Embryonic facial prominence (tissue), 1 donor: ENCODE measurements at regions not wholly inside any gene's neighbourhood (a gene's known extent, or its start where the extent isn't known, plus 50 kb on each side); places are given as distances from the start of the nearest gene placed in this dataset.

Experiments used
- DNase-seq: peaks from one replicate; pipeline ENCODE4 v3.0.0-alpha.2; 2016; ENCODE audit errors: extremely low spot score

DNA sequence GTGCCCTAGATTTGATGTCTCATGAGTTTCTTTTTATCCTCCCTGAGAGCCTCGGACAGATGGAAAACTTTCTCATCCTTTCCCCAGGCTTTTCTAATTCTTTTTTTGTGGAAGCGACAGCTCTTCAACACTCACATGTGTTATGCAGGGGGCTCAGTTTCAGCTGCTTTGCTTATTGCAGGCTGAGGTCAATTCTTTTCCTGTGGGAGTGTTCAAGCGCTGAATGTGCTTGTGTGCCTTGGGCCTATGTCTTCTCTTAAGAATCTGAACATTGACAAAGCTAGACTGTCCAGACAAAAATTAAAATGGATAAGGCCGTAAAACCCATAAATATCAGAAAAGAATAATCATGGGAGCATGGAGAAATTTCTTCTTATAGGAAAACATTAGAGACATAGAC, 125.2 kb upstream of the STEAP4 start:
- DNase-seq, result no peak

DNA sequence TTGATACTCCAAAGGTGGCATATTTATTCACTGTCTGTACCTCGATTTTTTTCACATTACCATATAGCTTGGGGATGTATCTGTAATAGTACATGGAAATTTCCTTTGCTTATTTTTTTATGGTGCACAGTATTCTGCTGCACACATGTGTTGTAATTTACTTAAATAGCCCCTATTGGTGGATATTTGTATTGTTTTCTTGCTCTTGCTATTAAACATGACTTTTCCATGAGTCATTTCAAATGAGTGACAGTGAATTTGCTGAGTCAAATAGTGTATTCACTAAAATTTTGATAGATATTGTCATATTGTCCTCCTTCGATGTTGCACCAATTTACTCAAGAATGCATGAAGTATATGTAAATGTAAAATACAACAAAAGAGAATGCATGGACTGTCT, 122.7 kb upstream of the STEAP4 start:
- no peak for DNase-seq

DNA sequence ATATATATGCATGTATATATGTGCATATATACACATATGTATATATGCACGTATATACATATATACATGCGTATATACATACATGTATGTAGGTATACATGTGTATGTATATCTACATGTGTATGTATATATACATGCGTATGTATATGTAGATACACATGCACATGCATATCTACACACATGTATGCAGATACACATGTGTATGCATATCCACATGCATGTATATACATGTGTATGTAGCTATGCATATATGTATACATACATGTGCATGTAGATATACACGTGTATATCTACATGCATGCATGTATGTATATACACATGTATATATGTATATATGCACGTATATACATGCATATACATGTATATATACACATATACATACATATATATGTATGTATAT, 95.8 kb upstream of the STEAP4 start:
- no peak for DNase-seq

GRCh38 chr7:88401009-88401623, 94.4 kb upstream of the STEAP4 start:
- no peak for DNase-seq

DNA sequence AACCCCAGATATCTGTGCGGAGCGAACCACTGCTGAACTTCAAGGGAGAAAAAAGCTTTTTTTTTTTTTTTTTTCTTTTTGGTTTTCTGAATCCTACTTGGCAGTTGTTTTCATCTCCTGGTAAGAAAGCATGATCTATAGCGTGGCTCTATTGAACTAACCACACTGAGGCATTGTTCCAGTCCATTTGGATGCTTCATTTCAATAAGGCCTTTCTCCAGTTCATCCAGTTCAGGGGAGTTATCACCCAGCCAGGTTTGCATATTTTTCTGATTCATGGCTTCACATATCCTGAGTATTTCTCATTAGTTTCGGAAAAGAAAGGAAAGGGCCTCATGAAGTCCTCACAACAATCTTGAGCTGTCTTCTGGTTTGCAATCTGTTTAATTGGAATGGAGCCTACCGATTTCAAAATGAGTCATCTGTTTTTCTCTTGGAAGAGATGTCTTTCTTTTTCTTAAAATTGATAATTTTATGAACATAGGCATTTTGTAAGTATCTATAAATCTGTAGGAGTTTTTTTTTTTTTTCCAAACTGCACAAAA, 93.1 kb upstream of the STEAP4 start:
- no peak for DNase-seq

- no peak for DNase-seq
Measured at GRCh38 chr7:88399036-88399435, 92.3 kb upstream of the STEAP4 start.

DNA sequence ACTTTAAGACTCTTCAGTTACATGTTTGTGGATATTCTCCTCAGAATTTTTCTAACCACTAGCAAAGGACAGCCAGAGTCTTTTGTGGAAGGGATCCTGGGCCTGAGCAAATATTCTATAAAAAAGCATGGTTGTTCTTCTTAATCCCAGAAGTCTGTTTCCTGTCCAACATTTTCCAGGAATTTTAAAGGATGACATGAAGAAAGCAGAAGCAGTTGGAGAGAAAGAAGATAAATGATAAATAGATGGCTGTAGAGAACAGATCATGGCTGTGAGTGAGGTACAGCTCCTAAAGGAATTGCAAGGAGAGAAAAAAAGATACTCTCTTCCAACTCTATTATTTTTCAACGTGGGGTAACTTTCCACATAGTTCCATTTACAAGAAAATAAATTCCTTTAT, 91.8 kb upstream of the STEAP4 start:
- DNase-seq, result no peak

DNA sequence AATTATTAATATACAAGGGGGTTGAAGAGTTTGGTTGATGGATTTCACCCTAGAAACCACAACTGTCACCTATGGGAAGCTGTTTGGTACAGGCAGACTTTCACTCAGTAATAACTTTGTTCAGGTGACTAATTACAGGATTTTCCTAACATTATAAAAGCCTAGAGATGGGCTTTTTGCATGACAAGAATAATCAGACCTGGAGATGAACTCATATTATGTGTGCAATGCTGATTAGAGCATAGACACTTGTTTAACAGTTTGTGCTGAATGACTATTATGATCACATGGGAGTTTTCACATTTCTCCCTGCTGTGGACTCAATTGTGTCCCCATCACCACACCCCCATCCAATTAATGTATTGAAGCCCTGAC, 90.2 kb upstream of the STEAP4 start:
- no peak for DNase-seq

DNA sequence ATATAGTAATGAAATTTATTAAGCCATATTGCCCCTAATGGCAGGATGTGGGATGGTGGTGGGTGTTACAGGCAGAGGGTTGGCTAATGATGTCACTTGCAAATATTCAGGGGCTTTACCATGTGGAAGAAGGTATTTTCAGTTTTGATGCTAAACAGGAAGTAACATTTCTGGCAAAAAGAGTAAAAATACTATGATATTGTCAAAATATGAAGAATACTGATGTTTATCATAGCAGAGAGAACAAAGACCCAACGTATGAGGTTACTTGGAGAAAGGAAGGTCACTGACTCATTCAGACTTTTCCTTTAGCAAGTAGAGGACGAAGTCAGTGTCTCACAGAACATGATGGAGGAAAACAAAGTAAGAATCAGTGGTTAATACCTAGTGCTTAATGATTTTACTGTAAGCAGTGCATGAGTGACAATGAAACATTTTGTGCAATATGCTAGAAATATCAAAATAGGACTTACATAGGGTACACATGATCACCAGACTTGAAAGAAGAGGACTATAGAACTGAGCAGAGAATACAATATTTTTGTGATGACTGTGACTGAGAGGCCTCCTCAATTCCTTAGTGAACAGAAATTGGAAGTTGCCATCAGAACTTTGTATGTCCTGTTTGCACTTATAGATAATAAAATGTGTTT, 89.7 kb upstream of the STEAP4 start:
- DNase-seq, result no peak

- no peak for DNase-seq
Measured at GRCh38 chr7:88395715-88396114, 89.0 kb upstream of the STEAP4 start.

DNA sequence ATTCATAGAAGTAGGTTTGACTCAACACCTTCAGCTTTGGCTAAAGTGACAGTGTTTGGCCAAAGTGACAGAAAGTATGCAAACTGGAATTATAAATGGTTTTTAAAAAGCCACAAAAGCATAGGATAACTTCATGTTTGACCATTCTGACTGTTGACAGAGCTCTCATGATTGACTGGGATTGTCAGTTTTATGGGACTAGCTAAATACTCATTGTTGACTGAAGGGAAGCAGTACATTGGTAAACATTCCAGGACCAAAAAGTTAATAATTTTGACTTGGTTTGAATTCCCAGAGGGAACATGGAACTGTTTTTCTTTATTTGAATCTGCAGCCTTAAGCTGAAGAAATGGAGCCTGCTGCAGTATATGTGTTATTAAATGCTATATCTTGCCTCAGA, 84.6 kb upstream of the STEAP4 start:
- DNase-seq, result no peak

GRCh38 chr7:88387368-88387767, 80.7 kb upstream of the STEAP4 start:
- no peak for DNase-seq

DNA sequence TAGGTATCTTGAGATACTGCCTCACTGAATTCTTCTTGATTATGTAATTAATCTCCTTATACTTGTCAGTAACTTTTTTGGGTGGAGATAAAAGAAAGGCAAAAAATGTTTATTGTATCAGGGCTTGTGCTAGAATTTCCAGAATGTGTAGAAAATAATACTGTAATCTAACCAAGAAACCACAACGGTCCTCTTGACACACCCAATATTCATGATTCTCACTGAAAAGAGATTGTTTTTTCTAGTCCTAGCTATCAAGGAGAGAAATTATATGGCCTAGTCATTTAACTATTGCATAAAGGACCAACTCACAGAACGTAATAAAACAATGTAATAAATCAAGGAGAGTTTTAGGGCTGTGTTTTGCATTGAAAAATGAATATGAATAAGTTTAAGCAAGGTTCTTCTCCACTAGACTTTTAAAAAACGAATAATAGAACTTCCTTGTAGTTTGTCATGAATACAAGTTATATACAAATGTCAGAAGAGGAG, 80.0 kb upstream of the STEAP4 start:
- DNase-seq, result no peak

DNA sequence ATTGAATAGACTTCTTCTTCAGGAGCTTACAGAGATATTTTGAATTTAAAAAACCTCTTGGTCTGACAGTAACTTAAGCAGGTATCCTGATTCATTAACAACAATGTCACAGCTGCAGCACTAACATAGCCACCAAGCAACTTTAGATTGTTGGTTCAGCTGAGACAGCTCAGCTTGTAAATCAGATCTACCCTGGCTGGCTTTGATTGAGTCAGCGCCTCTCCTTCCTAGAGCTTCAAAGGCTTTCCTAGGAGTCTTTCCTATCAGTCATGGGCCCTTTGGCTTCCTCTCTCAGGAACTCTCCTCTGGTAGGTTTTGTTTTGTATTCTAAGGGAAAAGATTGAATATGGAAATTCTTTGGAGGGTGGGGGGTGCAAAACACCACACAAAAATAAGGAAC, 70.7 kb upstream of the STEAP4 start:
- DNase-seq, result no peak

- DNase-seq, result no peak
Measured at GRCh38 chr7:88368686-88369085, 62.0 kb upstream of the STEAP4 start.

GRCh38 chr7:88366845-88367244, 60.2 kb upstream of the STEAP4 start:
- DNase-seq, result no peak

DNA sequence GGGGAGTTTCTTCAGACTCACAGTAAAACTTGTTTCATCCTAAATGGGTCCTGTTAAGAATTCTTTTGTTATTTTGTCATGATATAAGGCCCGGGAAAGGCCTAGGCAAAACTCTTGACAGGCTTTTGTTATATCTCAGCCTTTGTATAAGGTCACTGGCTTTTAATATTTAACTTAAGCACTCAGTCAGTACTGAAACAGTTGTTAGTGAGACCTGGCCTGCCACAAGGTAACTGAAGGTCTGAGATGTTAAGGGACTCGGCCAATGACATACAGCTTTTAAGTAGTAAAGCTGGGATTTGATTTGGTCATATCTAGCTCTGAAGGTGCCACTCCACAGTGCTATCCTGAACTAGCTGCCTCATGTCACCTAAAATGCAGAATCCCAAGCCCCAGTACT, 57.2 kb upstream of the STEAP4 start:
- no peak for DNase-seq

GRCh38 chr7:88363249-88363648, 56.6 kb upstream of the STEAP4 start:
- DNase-seq, result no peak

GRCh38 chr7:88361357-88361756, 54.7 kb upstream of the STEAP4 start:
- no peak for DNase-seq

DNA sequence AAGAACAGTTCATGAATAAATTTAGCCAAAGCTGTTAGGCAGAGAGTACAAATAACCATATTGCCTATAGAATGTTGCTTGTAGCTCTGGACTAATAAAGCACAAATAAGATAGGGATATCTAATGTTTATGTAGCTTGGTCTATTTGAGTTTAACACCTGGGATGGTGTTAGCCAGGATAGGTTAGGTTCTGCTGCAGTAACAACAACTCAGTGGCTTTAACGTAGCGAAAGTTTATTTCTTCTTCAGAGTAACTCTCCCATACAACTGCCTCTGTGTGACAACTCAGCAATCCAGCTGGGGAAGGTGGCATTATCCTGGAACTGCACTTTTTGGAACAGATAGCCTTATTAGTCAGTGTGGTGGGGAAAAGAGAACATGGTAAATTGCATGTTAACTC, 52.2 kb upstream of the STEAP4 start:
- no peak for DNase-seq

GRCh38 chr7:88358526-88358838, 51.8 kb upstream of the STEAP4 start:
- no peak for DNase-seq

GRCh38 chr7:88357781-88358525, 51.3 kb upstream of the STEAP4 start:
- no peak for DNase-seq

GRCh38 chr7:88357294-88357693, 50.6 kb upstream of the STEAP4 start:
- no peak for DNase-seq
